CD14-positive monocyte (primary cell): ENCODE measurements at regions not wholly inside any gene's neighbourhood (a gene's known extent, or its start where the extent isn't known, plus 50 kb on each side); places are given as distances from the start of the nearest gene placed in this dataset.

Experiments
- DNase-seq, 3 donors: peaks; one replicate each; pipeline ENCODE4 v3.0.0-alpha.2; 2011 to 2022
- H2AFZ ChIP-seq: 2 replicates; pipeline ENCODE4 v1.6.0; 2012; ENCODE audit warnings: mild to moderate bottlenecking, low read depth, low read length, inconsistent platforms; ENCODE audit not compliant: insufficient read depth, poor library complexity, severe bottlenecking
- H3K27ac ChIP-seq, 2 donors: 1 replicate in 1 of 2; 2 replicates in 1 of 2; pipeline ENCODE4 v1.5.1; 2012 to 2013; ENCODE audit warnings: low read length in 2 of 2, control low read depth in 1 of 2, inconsistent platforms in 1 of 2, low read depth in 1 of 2, mild to moderate bottlenecking in 1 of 2
- H3K27me3 ChIP-seq, 2 donors: one replicate each; pipeline versions ENCODE4 v1.6.0 to v1.6.1; 2011 to 2013; ENCODE audit warnings: low read length in 2 of 2; ENCODE audit not compliant: control insufficient read depth in 2 of 2, insufficient read depth in 2 of 2
- H3K36me3 ChIP-seq, 2 donors: replicated peaks in 1 of 2; 1 replicate in 1 of 2; 2 replicates in 1 of 2; pipeline versions ENCODE4 v1.5.1 to v1.6.1; 2012 to 2013; ENCODE audit warnings: low read length in 2 of 2, control low read depth in 1 of 2, inconsistent platforms in 1 of 2, mild to moderate bottlenecking in 1 of 2; ENCODE audit not compliant: insufficient read depth in 2 of 2, control insufficient read depth in 1 of 2
- H3K4me1 ChIP-seq, 2 donors: 1 replicate in 1 of 2; 2 replicates in 1 of 2; pipeline versions ENCODE4 v1.5.1 to v1.6.1; 2012 to 2013; ENCODE audit warnings: low read length in 2 of 2, control low read depth in 1 of 2, inconsistent platforms in 1 of 2, mild to moderate bottlenecking in 1 of 2, moderate library complexity in 1 of 2; ENCODE audit not compliant: insufficient read depth in 2 of 2, control insufficient read depth in 1 of 2
- H3K4me2 ChIP-seq: replicated peaks from 2 replicates; pipeline ENCODE3; 2012; ENCODE audit warnings: low read length, moderate library complexity, mild to moderate bottlenecking; ENCODE audit not compliant: poor library complexity, severe bottlenecking; ENCODE audit errors: extremely low read depth
- H3K4me3 ChIP-seq, 3 experiments: fragments of 200-600 bp in 1 of 3; sonication (generic) in 1 of 3; replicated peaks in 1 of 3; 1 replicate in 2 of 3; 2 replicates in 1 of 3; pipeline ENCODE4 v1.5.1; 2011 to 2013; ENCODE audit warnings: low read length in 3 of 3, mild to moderate bottlenecking in 3 of 3, control low read depth in 2 of 3, low read depth in 2 of 3, inconsistent platforms in 1 of 3, moderate library complexity in 1 of 3
- H3K79me2 ChIP-seq: 2 replicates; pipeline ENCODE4 v1.6.0; 2012; ENCODE audit warnings: mild to moderate bottlenecking, control low read depth, inconsistent platforms, low read length, moderate library complexity; ENCODE audit not compliant: insufficient read depth
- H3K9ac ChIP-seq: 2 replicates; pipeline ENCODE4 v1.6.0; 2017; ENCODE audit warnings: low read length, mild to moderate bottlenecking; ENCODE audit not compliant: insufficient read depth, poor library complexity, severe bottlenecking
- H3K9me3 ChIP-seq, 2 donors: replicated peaks in 1 of 2; 1 replicate in 1 of 2; 2 replicates in 1 of 2; pipeline versions ENCODE4 v1.5.1 to v1.6.1; 2012 to 2013; ENCODE audit warnings: low read length in 2 of 2, control low read depth in 1 of 2; ENCODE audit not compliant: control insufficient read depth in 1 of 2, insufficient read depth in 1 of 2
- H4K20me1 ChIP-seq: 2 replicates; pipeline ENCODE4 v1.6.0; 2012; ENCODE audit warnings: mild to moderate bottlenecking, low read length, control low read depth, moderate library complexity; ENCODE audit not compliant: insufficient read depth
- H3K27ac Mint-ChIP-seq, 7 donors: one replicate each; pipeline ENCODE4 v1.8.0; 2020; ENCODE audit warnings: mild to moderate bottlenecking in 7 of 7, mixed read lengths in 7 of 7, moderate library complexity in 6 of 7, inconsistent platforms in 2 of 7
- H3K27me3 Mint-ChIP-seq, 3 donors: one replicate each; pipeline ENCODE4 v1.8.0; 2021 to 2022; ENCODE audit warnings: low read depth in 3 of 3, mild to moderate bottlenecking in 3 of 3, mixed read lengths in 3 of 3, moderate library complexity in 3 of 3, inconsistent platforms in 1 of 3
- H3K36me3 Mint-ChIP-seq, 2 donors: one replicate each; pipeline ENCODE4 v1.8.0; 2020; ENCODE audit warnings: mixed read lengths in 2 of 2, inconsistent platforms in 1 of 2, mild to moderate bottlenecking in 1 of 2
- H3K4me1 Mint-ChIP-seq: one replicate; pipeline ENCODE4 v1.8.0; 2020; ENCODE audit warnings: mild to moderate bottlenecking, mixed read lengths
- H3K4me3 Mint-ChIP-seq, 2 donors: one replicate each; pipeline ENCODE4 v1.8.0; 2020; ENCODE audit warnings: mild to moderate bottlenecking in 2 of 2, mixed read lengths in 2 of 2, moderate library complexity in 1 of 2
- H3K9me3 Mint-ChIP-seq, 7 donors: one replicate each; pipeline ENCODE4 v1.8.0; 2020 to 2022; ENCODE audit warnings: mixed read lengths in 7 of 7, mild to moderate bottlenecking in 6 of 7, moderate library complexity in 6 of 7, inconsistent platforms in 2 of 7
- WGBS: methylation state at CpG from one replicate; pipeline ENCODE4 v1.1.5; 2013; ENCODE audit warnings: missing lambda C conversion rate; ENCODE audit not compliant: insufficient coverage; 5-methylcytosine and 5-hydroxymethylcytosine counted together
- intact Hi-C, 2 donors: fragments of 100-400 bp; cut with micrococcal nuclease; formaldehyde crosslinking; loops; one replicate each; pipeline versions ENCODE4 v1.15.0 to v1.15.1; 2023
- TF ChIP-seq, protein P1 (sequence below): fragments of 200-600 bp; IDR thresholded peaks from one replicate; pipeline ENCODE4 v1.8.0; 2022; ENCODE audit warnings: antibody characterized with exemption, mild to moderate bottlenecking

DNA sequence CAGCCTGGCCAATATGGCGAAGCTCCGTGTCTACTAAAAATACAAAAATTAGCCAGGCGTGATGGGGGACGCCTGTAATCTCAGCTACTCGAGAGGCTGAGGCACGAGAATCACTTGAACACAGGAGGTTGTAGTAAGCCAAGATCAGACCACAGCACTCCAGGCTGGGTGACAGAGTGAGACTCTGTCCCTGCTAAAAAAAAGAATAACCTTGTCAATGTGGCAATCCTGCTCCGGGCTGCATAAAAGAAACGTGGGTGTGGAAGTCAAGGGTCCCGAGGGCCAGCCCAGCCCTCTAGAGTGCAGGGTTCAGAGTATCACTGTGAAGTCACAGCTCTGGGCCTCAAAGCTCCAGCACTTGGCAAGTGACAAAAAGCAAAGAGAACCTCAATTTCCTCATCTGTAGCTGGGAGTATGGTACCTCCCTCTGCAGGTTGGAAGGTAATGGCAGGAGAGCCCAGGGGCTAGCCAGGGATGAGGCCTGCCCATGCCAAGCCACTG lies 73.5 kb upstream of the IQSEC1 start:
- peaks cover 3 to 4% (median 4%) of the 10 kb centered on the region in 3 donors for H3K27me3 Mint-ChIP-seq
- H3K27me3 ChIP-seq: no peaks in the 10 kb centered on the region
- no peaks in the 10 kb centered on the region for H3K9me3 ChIP-seq
- WGBS: 84% methylated on average over 9 of the region's 9 CpGs
- H3K36me3 ChIP-seq: no peaks in the 10 kb centered on the region
- no peak overlapping the region for H3K4me3 ChIP-seq
- H3K27ac ChIP-seq: no peak overlapping the region
- intact Hi-C loops: no loop called here
- no peak overlapping the region for H3K4me3 Mint-ChIP-seq
- H4K20me1 ChIP-seq: no peaks in the 10 kb centered on the region
- H3K4me1 Mint-ChIP-seq: peaks cover 9% of the 10 kb centered on the region
- TF ChIP-seq, protein P1, sequence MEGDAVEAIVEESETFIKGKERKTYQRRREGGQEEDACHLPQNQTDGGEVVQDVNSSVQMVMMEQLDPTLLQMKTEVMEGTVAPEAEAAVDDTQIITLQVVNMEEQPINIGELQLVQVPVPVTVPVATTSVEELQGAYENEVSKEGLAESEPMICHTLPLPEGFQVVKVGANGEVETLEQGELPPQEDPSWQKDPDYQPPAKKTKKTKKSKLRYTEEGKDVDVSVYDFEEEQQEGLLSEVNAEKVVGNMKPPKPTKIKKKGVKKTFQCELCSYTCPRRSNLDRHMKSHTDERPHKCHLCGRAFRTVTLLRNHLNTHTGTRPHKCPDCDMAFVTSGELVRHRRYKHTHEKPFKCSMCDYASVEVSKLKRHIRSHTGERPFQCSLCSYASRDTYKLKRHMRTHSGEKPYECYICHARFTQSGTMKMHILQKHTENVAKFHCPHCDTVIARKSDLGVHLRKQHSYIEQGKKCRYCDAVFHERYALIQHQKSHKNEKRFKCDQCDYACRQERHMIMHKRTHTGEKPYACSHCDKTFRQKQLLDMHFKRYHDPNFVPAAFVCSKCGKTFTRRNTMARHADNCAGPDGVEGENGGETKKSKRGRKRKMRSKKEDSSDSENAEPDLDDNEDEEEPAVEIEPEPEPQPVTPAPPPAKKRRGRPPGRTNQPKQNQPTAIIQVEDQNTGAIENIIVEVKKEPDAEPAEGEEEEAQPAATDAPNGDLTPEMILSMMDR: no peak
- no peak overlapping the region for H3K4me2 ChIP-seq
- H2AFZ ChIP-seq: no peak overlapping the region
- peaks cover 0 to 5% of the 10 kb centered on the region in 2 donors for H3K4me1 ChIP-seq
- H3K9ac ChIP-seq: no peak overlapping the region
- no peak for DNase-seq
- no peaks in the 10 kb centered on the region for H3K36me3 Mint-ChIP-seq
- H3K27ac Mint-ChIP-seq: no peak overlapping the region
- H3K9me3 Mint-ChIP-seq: peaks cover 0 to 4% (median 0%) of the 10 kb centered on the region in 7 donors
- H3K79me2 ChIP-seq: no peaks in the 10 kb centered on the region

DNA sequence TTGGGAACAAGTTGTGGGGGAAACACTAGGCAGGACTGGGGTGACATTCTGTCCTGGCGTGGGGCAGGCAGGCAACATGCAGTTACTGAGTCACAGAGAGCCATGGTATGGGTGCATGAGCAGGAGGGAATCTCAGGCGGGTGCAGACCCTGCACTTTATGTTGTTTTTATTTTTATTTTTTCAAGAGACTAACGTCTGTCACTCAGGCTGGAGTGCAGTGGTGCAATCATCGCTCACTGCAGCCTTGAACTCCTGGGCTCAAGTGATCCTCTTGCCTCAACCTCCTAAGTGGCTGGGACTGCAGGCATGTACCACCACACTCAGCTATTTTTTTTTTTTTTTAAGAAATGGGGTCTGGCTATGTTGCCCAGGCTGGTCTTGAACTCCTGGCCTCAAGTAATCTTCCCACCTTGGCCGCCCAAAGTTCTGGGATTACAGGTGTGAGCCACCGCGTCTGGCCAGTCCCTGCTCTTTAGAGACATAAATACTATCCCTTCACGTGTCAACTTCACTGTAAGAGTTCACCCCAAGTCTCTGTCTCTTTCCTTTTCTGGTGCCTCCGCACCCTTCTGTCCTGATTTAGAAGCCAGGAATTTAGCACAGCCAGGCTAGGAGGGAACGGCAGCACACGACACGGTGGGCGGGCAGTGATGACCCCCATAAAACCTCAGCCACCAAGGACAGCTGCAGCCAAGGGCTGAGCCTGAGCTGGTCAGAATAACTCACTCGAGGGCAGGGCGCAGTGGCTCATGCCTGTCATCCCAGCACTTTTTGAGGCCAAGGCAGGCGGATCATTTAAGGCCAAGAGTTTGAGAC lies 72.8 kb upstream of the IQSEC1 start:
- Histone ChIP-seq H3K27me3 (no peaks in the 10 kb centered on the region), H3K4me2 (no peak overlapping the region), H2AFZ (no peak overlapping the region), H3K9ac (no peak overlapping the region), H3K4me3 (no peak overlapping the region), H3K27ac (no peak overlapping the region), H3K4me1 (peaks cover 0 to 5% of the 10 kb centered on the region in 2 donors), H3K36me3 (no peaks in the 10 kb centered on the region), H3K79me2 (no peaks in the 10 kb centered on the region), H3K9me3 (no peaks in the 10 kb centered on the region), H4K20me1 (no peaks in the 10 kb centered on the region)
- Mint-ChIP-seq H3K9me3 (peaks cover 0 to 4% (median 0%) of the 10 kb centered on the region in 7 donors), H3K4me1 (peaks cover 9% of the 10 kb centered on the region), H3K27me3 (peaks cover 3 to 4% (median 4%) of the 10 kb centered on the region in 3 donors), H3K4me3 (no peak overlapping the region), H3K36me3 (no peaks in the 10 kb centered on the region), H3K27ac (no peak overlapping the region)
- TF ChIP-seq, protein P1: no peak
- DNase-seq: no peak
- intact Hi-C loops: no loop called here
- 82% methylated on average over 15 of the region's 16 CpGs for WGBS
